GM21515 (cell line): ENCODE measurements at regions not wholly inside any gene's neighbourhood (a gene's known extent, or its start where the extent isn't known, plus 50 kb on each side); places are given as distances from the start of the nearest gene placed in this dataset.

Experiments
- ATAC-seq: cut with Tn5 transposase; IDR thresholded peaks from one replicate; pipeline ENCODE4 v1.9.1; 2021; ENCODE audit not compliant: unreplicated experiment

DNA sequence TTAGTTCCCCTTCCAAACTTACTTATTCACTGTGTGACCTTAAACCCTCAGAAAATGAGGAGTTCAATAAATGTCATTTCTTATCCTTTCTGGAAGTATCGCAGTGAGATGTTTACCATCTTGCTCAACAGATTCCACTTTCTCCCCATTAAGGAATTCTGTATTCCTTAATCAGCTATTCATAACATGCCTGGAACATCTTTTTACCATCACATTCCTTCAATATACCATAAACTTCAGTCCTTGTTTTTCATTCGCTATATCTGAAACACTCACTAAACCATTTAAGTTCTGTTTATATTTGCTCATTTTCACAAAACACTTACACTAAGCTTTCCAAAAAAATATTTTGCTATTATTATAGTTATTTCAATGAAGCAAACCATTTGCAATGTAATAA lies 1158.6 kb downstream of the CDH12 start:
- ATAC-seq, result no peak

- no peak for ATAC-seq
Measured at GRCh38 chr5:21693591-21693990, 1159.6 kb downstream of the CDH12 start.

- ATAC-seq, result no peak
Measured at GRCh38 chr5:21689587-21689986, 1163.6 kb downstream of the CDH12 start.

GRCh38 chr5:21688655-21689054 lies 1164.5 kb downstream of the CDH12 start:
- no peak for ATAC-seq

DNA sequence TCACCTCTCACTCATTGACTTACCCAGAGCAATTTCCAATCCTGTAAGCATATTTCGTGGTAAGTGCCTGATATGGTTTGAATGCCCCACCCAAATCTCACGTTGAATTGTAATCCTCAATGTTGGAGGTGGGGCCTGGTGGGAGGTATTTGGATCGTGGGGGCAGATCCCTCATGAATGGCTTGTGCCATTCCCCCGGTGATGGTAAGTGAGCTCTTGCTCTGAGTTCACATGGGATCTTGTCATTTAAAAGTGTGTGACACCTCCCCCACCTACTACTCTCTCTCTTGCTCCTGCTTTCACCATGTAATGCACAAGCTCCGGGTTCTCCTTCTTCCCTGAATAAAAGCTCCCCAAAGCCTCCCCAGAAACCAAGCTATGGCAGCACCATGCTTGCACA lies 1165.5 kb downstream of the CDH12 start:
- ATAC-seq, result no peak

DNA sequence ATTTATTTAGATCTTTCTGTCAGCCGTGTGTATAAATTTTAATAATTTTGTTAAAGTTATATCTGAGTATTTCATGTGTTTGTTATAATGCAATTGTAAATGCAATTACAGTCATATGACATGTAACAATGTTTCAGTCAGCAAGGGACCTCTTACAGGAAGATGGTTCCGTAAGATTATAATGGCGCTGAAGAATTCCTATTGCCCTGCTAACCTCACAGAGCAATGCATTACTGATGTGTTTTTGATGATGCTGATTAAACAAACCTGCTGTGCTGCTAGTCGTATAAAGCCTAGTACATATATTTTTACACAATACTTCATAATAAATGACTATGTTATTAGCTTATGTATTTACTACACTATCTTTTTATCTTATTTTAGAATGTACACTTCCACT lies 1166.4 kb downstream of the CDH12 start:
- no peak for ATAC-seq

- no peak for ATAC-seq
Measured at GRCh38 chr5:21685522-21685921, 1167.6 kb downstream of the CDH12 start.

DNA sequence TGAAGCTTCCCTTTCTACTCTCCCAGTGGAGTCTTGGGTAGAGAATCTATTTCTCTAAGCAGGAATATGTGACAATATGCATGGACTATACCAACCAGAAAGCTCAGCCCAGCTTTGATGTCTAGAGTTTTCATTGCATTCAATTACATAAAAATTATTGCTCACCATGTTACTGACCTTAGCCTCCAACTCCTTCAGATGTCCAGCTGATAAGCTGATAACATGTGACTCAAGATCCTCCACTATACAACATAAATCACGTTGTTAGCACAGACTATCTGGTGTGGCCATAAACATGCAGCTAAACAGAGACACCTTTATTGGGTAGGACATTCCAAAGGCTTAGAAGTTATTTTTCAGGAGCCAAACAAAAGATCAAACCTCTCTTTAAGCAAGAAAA lies 1168.2 kb downstream of the CDH12 start:
- ATAC-seq, result no peak

DNA sequence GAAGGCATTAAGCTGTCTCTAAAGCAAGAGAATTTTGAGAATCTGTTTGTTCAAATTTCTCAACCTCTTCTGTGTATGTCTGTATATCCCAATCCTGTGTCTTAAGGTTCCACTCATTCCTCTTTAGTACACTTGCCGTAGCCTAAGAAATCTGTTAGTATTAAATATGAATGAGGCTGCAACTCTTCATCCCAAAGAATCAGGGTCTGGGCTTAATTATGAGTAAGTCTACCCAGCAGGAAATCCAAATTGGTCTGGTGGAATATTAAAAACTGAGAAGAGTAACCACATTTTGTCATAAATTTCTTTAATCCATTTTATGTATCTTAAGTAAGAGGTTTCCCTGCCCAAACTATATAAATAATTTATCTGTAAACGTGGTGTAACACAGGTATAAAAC lies 1171.2 kb downstream of the CDH12 start:
- ATAC-seq, result no peak

GRCh38 chr5:21680641-21681040 lies 1172.5 kb downstream of the CDH12 start:
- ATAC-seq, result no peak

- ATAC-seq, result no peak
Measured at GRCh38 chr5:21680196-21680595, 1172.9 kb downstream of the CDH12 start.

GRCh38 chr5:21678526-21678925 lies 1174.6 kb downstream of the CDH12 start:
- no peak for ATAC-seq

- ATAC-seq, result no peak
Measured at GRCh38 chr5:21672911-21673310, 1180.2 kb downstream of the CDH12 start.

- ATAC-seq, result no peak
Measured at GRCh38 chr5:21672360-21672759, 1180.8 kb downstream of the CDH12 start.

DNA sequence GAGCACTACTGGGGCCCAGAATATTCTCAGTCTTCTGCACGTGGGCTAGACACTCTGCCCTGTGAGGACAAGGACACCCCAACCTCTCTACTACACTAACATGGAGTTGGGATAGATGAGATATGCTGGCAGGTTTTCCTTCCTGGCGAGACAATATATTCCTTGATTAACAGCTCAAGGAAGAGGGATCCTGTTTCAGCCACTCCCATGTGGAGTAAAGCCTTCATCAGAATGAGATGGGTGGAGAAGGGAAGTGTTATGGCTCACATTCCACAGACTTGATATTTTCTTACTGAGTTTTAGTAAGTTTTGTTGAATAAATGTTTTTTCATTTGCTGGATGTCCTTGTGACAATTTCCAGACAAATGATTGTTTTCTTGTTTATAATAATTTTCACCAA lies 1187.6 kb downstream of the CDH12 start:
- no peak for ATAC-seq

DNA sequence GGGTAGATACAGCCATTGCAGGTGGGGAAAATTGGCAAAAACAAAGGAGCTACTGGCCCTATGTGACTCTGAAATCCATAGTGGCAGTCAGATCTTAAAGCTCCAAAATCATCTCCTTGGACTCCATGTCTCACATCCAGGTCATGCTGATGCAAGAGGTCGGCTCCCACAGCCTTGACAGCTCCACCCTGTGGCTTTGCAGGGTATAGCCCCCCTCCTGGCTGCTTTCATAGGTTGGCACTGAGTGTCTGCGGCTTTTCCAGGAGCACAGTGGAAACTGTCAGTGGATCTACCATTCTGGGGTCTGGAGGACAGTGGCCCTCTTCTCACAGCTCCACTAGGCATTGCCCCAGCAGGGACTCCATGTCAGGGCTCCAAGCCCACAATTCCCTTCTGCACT lies 1190.1 kb downstream of the CDH12 start:
- ATAC-seq, result no peak

DNA sequence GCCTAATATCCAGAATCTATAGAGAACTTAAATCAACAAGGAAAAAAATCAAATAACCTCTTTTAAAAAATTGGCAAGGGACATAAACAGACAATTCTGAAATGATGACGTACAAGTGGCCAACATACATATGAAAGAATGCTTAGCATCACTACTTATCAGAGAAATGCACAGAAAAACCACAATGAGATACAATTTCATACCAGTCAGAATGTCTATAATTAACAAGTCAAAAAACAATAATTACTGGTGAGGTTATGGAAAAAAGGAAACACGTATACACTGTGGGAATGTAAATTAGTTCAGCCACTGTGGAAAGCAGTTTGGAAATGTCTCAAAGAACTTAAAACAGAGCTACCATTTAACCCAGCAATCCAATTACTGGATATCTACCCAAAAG lies 1192.0 kb downstream of the CDH12 start:
- ATAC-seq, result no peak

DNA sequence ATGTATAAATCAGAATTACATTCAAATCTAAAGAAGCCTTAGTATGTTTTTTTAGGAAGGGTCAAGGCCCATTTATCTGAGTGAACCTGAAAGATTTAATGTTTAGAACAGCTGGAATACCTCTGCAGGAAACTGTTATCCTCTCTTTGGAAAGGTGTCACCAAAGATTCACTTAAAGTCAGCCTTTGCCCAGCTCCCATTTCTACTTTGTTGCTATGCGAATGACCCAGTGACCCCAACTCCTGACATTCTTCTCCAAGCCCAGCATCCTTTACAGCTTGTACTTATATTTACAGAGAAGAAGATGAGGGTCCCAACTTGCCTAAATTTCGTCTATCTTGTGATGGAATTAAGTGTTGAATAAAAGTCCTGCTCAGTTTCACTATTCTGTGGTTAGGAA lies 1198.6 kb downstream of the CDH12 start:
- no peak for ATAC-seq

GRCh38 chr5:21649969-21650368 lies 1203.2 kb downstream of the CDH12 start:
- no peak for ATAC-seq

DNA sequence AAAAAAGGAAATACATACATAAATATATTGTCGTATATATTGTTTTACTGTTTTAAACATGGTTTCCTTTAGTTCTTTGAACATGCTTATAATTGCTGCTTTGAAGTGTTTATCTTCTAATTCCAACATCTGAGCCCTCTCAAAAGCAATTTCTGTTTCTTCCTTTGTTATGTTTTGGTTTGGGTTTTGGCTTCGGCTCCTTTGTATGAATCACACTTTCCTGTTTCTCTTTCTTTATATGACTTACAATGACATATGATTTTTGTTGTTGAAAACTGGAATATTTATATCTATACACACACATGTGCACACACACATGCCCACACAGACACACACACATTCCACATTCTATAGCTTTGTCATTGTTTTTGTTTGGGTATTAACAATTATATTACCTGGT lies 1206.7 kb downstream of the CDH12 start:
- no peak for ATAC-seq

- no peak for ATAC-seq
Measured at GRCh38 chr5:21644032-21644431, 1209.1 kb downstream of the CDH12 start.

DNA sequence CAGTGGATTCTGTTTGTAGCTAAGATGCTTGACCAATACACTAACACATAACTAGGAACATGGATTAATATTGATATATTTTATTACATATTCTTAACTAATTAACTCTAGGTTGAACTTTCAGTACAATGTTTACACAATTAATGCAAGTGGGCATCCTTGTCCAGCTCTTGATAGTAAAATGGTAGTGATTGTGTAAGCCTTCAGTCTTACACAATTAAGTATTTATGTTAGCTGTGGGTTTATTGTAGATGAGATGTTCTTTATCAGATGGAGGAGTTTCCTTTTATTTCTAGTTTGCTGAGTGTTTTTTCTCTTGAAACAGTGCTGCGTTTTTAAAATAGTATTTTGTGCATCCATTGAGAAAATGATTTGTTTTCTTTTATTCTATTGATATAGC lies 1210.8 kb downstream of the CDH12 start:
- no peak for ATAC-seq

- no peak for ATAC-seq
Measured at GRCh38 chr5:21623831-21624230, 1229.3 kb downstream of the CDH12 start.

DNA sequence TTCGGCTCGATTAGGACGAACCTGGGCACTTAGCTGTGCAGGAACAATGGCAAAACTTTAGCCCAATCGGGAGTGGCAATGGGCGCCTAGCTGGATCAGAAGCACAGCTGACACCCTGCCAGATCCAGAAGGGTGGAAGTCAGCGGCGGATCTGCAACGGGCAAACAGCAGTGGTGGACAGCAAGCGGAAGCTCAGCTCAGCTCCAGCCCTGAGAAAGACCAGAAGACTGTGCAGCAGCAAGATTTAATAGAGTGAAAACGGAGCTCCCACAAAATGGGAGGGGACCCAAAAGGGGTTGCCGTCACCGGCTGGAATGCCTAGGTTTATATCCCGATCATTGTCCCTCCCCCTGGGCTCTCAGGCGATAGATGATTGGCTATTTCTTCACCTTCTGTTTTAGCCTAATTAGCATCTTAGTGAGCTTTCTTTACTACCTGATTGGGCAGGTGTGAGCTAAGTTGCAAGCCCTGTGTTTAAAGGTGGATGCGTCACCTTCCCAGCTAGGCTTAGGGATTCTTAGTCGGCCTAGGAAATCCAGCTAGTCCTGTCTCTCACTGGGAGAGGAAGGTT lies 1237.9 kb downstream of the CDH12 start:
- no peak for ATAC-seq
